Superior temporal gyrus (tissue), 1 donor: ENCODE measurements at regions not wholly inside any gene's neighbourhood (a gene's known extent, or its start where the extent isn't known, plus 50 kb on each side); places are given as distances from the start of the nearest gene placed in this dataset.
"Not testable (repeated sequence)": the region's sequence is repeated elsewhere in the genome, so short reads cannot be mapped to it uniquely, and the experiment has no call there.

ENCODE experiments used
- DNase-seq: peaks from one replicate; pipeline ENCODE4 v3.0.0-alpha.2; 2016; ENCODE audit errors: extremely low spot score

GRCh38 chr16:51543971-51544370 lies 392.9 kb upstream of the SALL1 start:
- no peak for DNase-seq

GRCh38 chr16:51542981-51543815 lies 392.1 kb upstream of the SALL1 start:
- DNase-seq: no peak

GRCh38 chr16:51540259-51540658 lies 389.2 kb upstream of the SALL1 start:
- DNase-seq: no peak

GRCh38 chr16:51538707-51539498 lies 387.8 kb upstream of the SALL1 start:
- no peak for DNase-seq

- no peak for DNase-seq
Measured at GRCh38 chr16:51535591-51535990, 384.5 kb upstream of the SALL1 start.

- no peak for DNase-seq
Measured at GRCh38 chr16:51532551-51532950, 381.5 kb upstream of the SALL1 start.

GRCh38 chr16:51531271-51531670 lies 380.2 kb upstream of the SALL1 start:
- DNase-seq: no peak

- DNase-seq: no peak
Measured at GRCh38 chr16:51527349-51527748, 376.3 kb upstream of the SALL1 start.

GRCh38 chr16:51526621-51527020 lies 375.6 kb upstream of the SALL1 start:
- no peak for DNase-seq

GRCh38 chr16:51524555-51525373 lies 373.7 kb upstream of the SALL1 start:
- peak; percentile 48 for DNase-seq

- DNase-seq: no peak
Measured at GRCh38 chr16:51524070-51524469, 373.0 kb upstream of the SALL1 start.

- DNase-seq: no peak
Measured at GRCh38 chr16:51523400-51523799, 372.3 kb upstream of the SALL1 start.

GRCh38 chr16:51522902-51523301 lies 371.8 kb upstream of the SALL1 start:
- no peak for DNase-seq

GRCh38 chr16:51516960-51517359 lies 365.9 kb upstream of the SALL1 start:
- not testable (repeated sequence) for DNase-seq

- DNase-seq: no peak
Measured at GRCh38 chr16:51510416-51510815, 359.3 kb upstream of the SALL1 start.

GRCh38 chr16:51509336-51509735 lies 358.3 kb upstream of the SALL1 start:
- no peak for DNase-seq

GRCh38 chr16:51508490-51509212 lies 357.6 kb upstream of the SALL1 start:
- DNase-seq: no peak

- no peak for DNase-seq
Measured at GRCh38 chr16:51507286-51507685, 356.2 kb upstream of the SALL1 start.

- DNase-seq: no peak
Measured at GRCh38 chr16:51500306-51500705, 349.2 kb upstream of the SALL1 start.

GRCh38 chr16:51497541-51498211 lies 346.6 kb upstream of the SALL1 start:
- DNase-seq: no peak

- DNase-seq: no peak
Measured at GRCh38 chr16:51490866-51491265, 339.8 kb upstream of the SALL1 start.
